HepG2 (cell line): ENCODE measurements at regions not wholly inside any gene's neighbourhood (a gene's known extent, or its start where the extent isn't known, plus 50 kb on each side); places are given as distances from the start of the nearest gene placed in this dataset.

Source experiments
- KDM4B ChIP-seq: sonication (generic); formaldehyde crosslinking; IDR thresholded peaks from 2 replicates; pipeline ENCODE4 v1.4.0; 2020; ENCODE audit warnings: missing genetic modification reagents
- NFATC3 ChIP-seq: sonication (generic); formaldehyde crosslinking; IDR thresholded peaks from 2 replicates; pipeline ENCODE4 v1.5.1; 2020; ENCODE audit warnings: mild to moderate bottlenecking, missing genetic modification reagents
- SALL1 ChIP-seq: sonication (generic); formaldehyde crosslinking; IDR thresholded peaks from 2 replicates; pipeline ENCODE4 v1.8.0; 2022; ENCODE audit warnings: mild to moderate bottlenecking, missing genetic modification reagents
- ZNF136 ChIP-seq: sonication (generic); formaldehyde crosslinking; IDR thresholded peaks from 2 replicates; pipeline ENCODE4 v1.8.1; 2022; ENCODE audit warnings: low read depth, mild to moderate bottlenecking, moderate library complexity, missing genetic modification reagents

DNA sequence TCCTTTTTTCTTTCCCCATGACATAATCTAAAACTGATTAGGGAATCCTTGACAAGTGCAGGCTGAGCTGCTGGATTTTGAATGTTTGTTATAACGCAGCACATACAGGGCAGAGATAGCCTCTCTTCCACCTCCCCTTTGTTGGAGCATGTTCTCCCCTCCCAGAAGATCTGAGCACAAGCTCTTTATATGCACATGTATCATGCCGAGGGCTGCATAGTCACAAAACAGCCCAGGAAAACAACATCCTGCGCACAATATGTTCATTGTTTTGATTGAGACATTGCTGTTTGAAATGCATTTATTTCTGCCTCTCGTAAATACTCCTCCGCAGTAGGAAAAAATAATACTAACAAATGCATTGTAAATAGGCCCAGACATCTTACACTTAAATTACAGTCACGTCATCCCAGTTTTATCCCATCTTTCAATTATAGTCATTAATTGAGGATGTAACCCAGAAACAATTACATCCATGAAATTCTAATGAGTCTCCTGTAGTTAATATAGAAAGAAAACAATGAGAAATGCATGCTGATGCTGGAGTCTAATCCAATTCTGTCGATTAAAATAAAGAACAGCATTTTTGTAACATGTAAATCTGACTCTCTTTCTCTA lies 401.8 kb downstream of the BTG1 start:
- TF ChIP-seq NFATC3 (CRISPR knock-in tag) (no peak), ZNF136 (CRISPR knock-in tag) (no peak), KDM4B (no peak), SALL1 (CRISPR knock-in tag) (no peak)
